ENCODE measurements at regions not wholly inside any gene's neighbourhood (a gene's known extent, or its start where the extent isn't known, plus 50 kb on each side); places are given as distances from the start of the nearest gene placed in this dataset.

GRCh38 chr10:120360571-120360970 lies 96.5 kb upstream of the PLPP4 start:
- no peaks in the 10 kb centered on the region for H3K9me3 ChIP-seq
- no peak for DNase-seq
- 50 to 64% methylated on average over 3 of the region's 3 CpGs for WGBS, 2 donors
- FAIRE-seq: no peak
- no peak overlapping the region for H3K27ac ChIP-seq
- intact Hi-C loops (cut with DNase I): no loop called here
- H3K36me3 ChIP-seq: no peaks in the 10 kb centered on the region
- no peak for ATAC-seq
- H3K4me3 ChIP-seq: no peak overlapping the region
- TF ChIP-seq CTCF (IDR thresholded peaks at IDR 0.05): no peak
- peaks cover 0 to 3% (median 0%) of the 10 kb centered on the region in 4 donors for H3K27me3 ChIP-seq
- no peaks in the 10 kb centered on the region for H3K4me1 ChIP-seq

DNA sequence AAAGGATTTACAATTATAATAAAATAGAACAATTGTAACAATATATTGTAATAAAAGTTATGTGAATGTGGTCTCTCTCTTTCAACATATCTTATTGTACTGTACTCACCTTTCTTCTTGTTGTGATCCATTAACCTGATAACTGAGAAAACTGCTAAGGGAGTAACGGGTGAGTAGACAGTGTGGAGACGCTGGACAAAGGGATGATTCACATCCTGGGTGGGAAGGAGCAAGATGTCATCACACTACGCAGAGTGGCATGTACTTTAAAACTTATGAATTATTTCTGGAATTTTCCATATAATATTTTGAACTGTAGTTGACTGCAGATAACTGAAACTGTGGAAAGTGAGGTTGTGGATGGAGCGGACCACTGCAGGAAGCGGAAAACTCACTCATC lies 91.2 kb upstream of the PLPP4 start:
- intact Hi-C loops (cut with DNase I): no loop called here
- FAIRE-seq (no peak), DNase-seq (no peak), ATAC-seq (no peak)
- TF ChIP-seq CTCF (IDR thresholded peaks at IDR 0.05): no peak
- no peaks in the 10 kb centered on the region for H3K9me3 ChIP-seq
- 69 to 70% methylated on average over 5 of the region's 5 CpGs for WGBS, 2 donors
- no peaks in the 10 kb centered on the region for H3K36me3 ChIP-seq
- H3K4me3 ChIP-seq: no peak overlapping the region
- no peak overlapping the region for H3K27ac ChIP-seq
- H3K27me3 ChIP-seq: no peaks in the 10 kb centered on the region
- no peaks in the 10 kb centered on the region for H3K4me1 ChIP-seq

GRCh38 chr10:120367341-120367740 lies 89.7 kb upstream of the PLPP4 start:
- Histone ChIP-seq H3K4me3 (no peak overlapping the region), H3K27me3 (no peaks in the 10 kb centered on the region), H3K27ac (no peak overlapping the region), H3K4me1 (no peaks in the 10 kb centered on the region), H3K9me3 (no peaks in the 10 kb centered on the region), H3K36me3 (no peaks in the 10 kb centered on the region)
- DNase-seq: no peak
- 40 to 57% methylated on average over 3 of the region's 3 CpGs for WGBS, 2 donors
- intact Hi-C loops (cut with DNase I): no loop called here
- ATAC-seq: no peak
- TF ChIP-seq CTCF (IDR thresholded peaks at IDR 0.05): no peak
- FAIRE-seq: no peak

DNA sequence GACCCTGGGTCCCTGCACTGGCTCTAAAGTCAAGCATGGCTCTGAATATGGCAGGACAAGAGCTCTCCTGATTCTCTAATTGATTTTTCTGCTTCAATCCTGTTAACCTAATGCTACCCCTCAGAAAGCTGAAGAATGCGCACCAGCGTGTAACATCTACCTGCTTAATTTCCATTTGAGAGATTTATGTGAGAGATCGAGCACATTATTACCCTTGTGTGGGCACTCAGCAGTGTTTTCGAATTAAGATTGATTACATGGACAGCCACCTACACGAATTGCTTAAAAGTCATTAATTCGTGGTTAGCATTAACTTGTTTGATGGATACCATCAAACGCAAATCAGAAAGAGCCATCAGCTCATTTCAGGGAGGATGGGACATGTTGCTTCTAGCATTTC lies 88.7 kb upstream of the PLPP4 start:
- H3K36me3 ChIP-seq: no peaks in the 10 kb centered on the region
- 60 to 61% methylated on average over 7 of the region's 7 CpGs for WGBS, 2 donors
- no peak for ATAC-seq
- no peaks in the 10 kb centered on the region for H3K9me3 ChIP-seq
- H3K4me1 ChIP-seq: no peaks in the 10 kb centered on the region
- TF ChIP-seq CTCF (IDR thresholded peaks at IDR 0.05): no peak
- no peak for DNase-seq
- no peak overlapping the region for H3K4me3 ChIP-seq
- H3K27me3 ChIP-seq: no peaks in the 10 kb centered on the region
- H3K27ac ChIP-seq: no peak overlapping the region
- intact Hi-C loops (cut with DNase I): no loop called here
- no peak for FAIRE-seq

DNA sequence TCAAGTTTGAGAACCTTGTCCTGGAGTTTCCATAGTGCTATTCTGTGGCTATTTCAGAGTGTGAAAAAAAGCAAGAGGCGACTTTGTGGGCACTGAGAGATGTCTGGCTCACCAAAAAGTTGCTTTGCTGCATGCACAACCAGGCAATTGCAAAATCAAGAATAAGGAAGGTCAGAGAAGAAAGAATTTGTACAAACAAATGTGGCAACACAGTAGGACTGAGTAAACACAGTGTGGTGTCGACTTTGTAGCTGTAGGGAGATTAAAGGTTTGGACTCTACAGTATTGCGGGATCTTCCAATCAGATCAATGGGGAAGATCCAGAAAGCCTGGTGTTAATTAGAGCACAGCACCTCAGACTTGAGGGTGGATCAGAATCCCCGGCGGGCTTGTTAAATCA lies 88.1 kb upstream of the PLPP4 start:
- no peak for ATAC-seq

More for the DNA sequence above, 88.1 kb upstream of the PLPP4 start:
- 40 to 42% methylated on average over 5 of the region's 5 CpGs for WGBS, 2 donors
- Histone ChIP-seq H3K36me3 (no peaks in the 10 kb centered on the region), H3K27ac (no peak overlapping the region), H3K27me3 (no peaks in the 10 kb centered on the region), H3K4me3 (no peak overlapping the region), H3K9me3 (no peaks in the 10 kb centered on the region), H3K4me1 (no peaks in the 10 kb centered on the region)
- intact Hi-C loops (cut with DNase I): no loop called here
- FAIRE-seq (no peak), DNase-seq (no peak)
- TF ChIP-seq CTCF (IDR thresholded peaks at IDR 0.05): no peak

Measured in pancreas (tissue), 10 donors.